ENCODE measurements at regions not wholly inside any gene's neighbourhood (a gene's known extent, or its start where the extent isn't known, plus 50 kb on each side); places are given as distances from the start of the nearest gene placed in this dataset.
A peak's percentile ranks its signal among the peaks of the same experiment; 100 is the strongest.
"Not testable (repeated sequence)": the region's sequence is repeated elsewhere in the genome, so short reads cannot be mapped to it uniquely, and the experiment has no call there.

GRCh38 chr3:177263615-177264368, 66.5 kb upstream of the TBL1XR1 start:
- H3K27ac Mint-ChIP-seq (ENCODE audit: unreplicated experiment): peak overlapping the region; percentile 83
- no peaks in the 10 kb centered on the region for H3K27me3 Mint-ChIP-seq (ENCODE audit: insufficient read depth, unreplicated experiment)
- peaks cover 18% of the 10 kb centered on the region for H3K4me1 Mint-ChIP-seq (ENCODE audit: low read depth, unreplicated experiment)
- Histone ChIP-seq H3K27me3 (replicated peaks; ENCODE audit: control insufficient read depth, insufficient read depth, low read length) (no peaks in the 10 kb centered on the region), H3K36me3 (ENCODE audit: control insufficient read depth, insufficient read depth, low read length) (no peaks in the 10 kb centered on the region), H3K9me3 (no peaks in the 10 kb centered on the region), H3K4me3 (ENCODE audit: low read depth, low read length) (no peak overlapping the region), H3K4me1 (peaks cover 6% of the 10 kb centered on the region; the same call in 1 of the 2 replicates)
- DNase-seq: no peak
- POLR2A ChIA-PET: interaction anchor here (0.6 kb wide), 1 partner anchor 37 kb away, joined by 3 read pairs; no protein-coding TSS in a partner anchor
- no TSS peak for BruUV-seq (replicated peaks)
- intact Hi-C loops (cut with micrococcal nuclease; ENCODE audit: unreplicated experiment): loop anchor here (5.0 kb wide), 1 partner anchor 344 kb away; no protein-coding TSS in a partner anchor
- H3K36me3 Mint-ChIP-seq (ENCODE audit: insufficient read depth, unreplicated experiment): no peaks in the 10 kb centered on the region
- H3K4me3 Mint-ChIP-seq (ENCODE audit: unreplicated experiment): no peak overlapping the region
- no peaks in the 10 kb centered on the region for H3K9me3 Mint-ChIP-seq (ENCODE audit: unreplicated experiment)
- CTCF ChIA-PET: no interaction called here
- TF ChIP-seq CTCF (IDR thresholded peaks at IDR 0.05; ENCODE audit: insufficient read depth in 1 of 2, low read depth in 1 of 2, low read length in 1 of 2, severe bottlenecking in 1 of 2, unreplicated experiment in 1 of 2): no peak

- H3K36me3 ChIP-seq (ENCODE audit: control insufficient read depth, insufficient read depth, low read length); H3K4me3 Mint-ChIP-seq (ENCODE audit: unreplicated experiment); H3K4me3 ChIP-seq (ENCODE audit: low read depth, low read length); H3K36me3 Mint-ChIP-seq (ENCODE audit: insufficient read depth, unreplicated experiment); H3K27me3 ChIP-seq (replicated peaks; ENCODE audit: control insufficient read depth, insufficient read depth, low read length); intact Hi-C loops (cut with micrococcal nuclease; ENCODE audit: unreplicated experiment); H3K27me3 Mint-ChIP-seq (ENCODE audit: insufficient read depth, unreplicated experiment); CTCF ChIA-PET; DNase-seq; H3K9me3 ChIP-seq; H3K9me3 Mint-ChIP-seq (ENCODE audit: unreplicated experiment); H3K27ac Mint-ChIP-seq (ENCODE audit: unreplicated experiment); H3K4me1 ChIP-seq; POLR2A ChIA-PET; BruUV-seq (replicated peaks); H3K4me1 Mint-ChIP-seq (ENCODE audit: low read depth, unreplicated experiment): not testable (repeated sequence)
These were observed 74.7 kb upstream of the TBL1XR1 start for GRCh38 chr3:177271811-177272501.

GRCh38 chr3:177278016-177278415, 80.7 kb upstream of the TBL1XR1 start:
- Histone ChIP-seq H3K4me3 (ENCODE audit: low read depth, low read length) (no peak overlapping the region), H3K4me1 (peaks cover 40% of the 10 kb centered on the region), H3K27me3 (replicated peaks; ENCODE audit: control insufficient read depth, insufficient read depth, low read length) (no peaks in the 10 kb centered on the region), H3K36me3 (ENCODE audit: control insufficient read depth, insufficient read depth, low read length) (no peaks in the 10 kb centered on the region), H3K9me3 (no peaks in the 10 kb centered on the region)
- peaks cover 13% of the 10 kb centered on the region for H3K4me1 Mint-ChIP-seq (ENCODE audit: low read depth, unreplicated experiment)
- H3K27ac Mint-ChIP-seq (ENCODE audit: unreplicated experiment): no peak overlapping the region
- intact Hi-C loops (cut with micrococcal nuclease; ENCODE audit: unreplicated experiment): no loop called here
- H3K36me3 Mint-ChIP-seq (ENCODE audit: insufficient read depth, unreplicated experiment): no peaks in the 10 kb centered on the region
- TF ChIP-seq CTCF (IDR thresholded peaks at IDR 0.05; ENCODE audit: insufficient read depth in 1 of 2, low read depth in 1 of 2, low read length in 1 of 2, severe bottlenecking in 1 of 2, unreplicated experiment in 1 of 2): no peak
- ChIA-PET CTCF (no interaction called here), POLR2A (no interaction called here)
- BruUV-seq (replicated peaks): no TSS peak
- H3K4me3 Mint-ChIP-seq (ENCODE audit: unreplicated experiment): no peak overlapping the region
- no peak for DNase-seq
- H3K9me3 Mint-ChIP-seq (ENCODE audit: unreplicated experiment): no peaks in the 10 kb centered on the region
- no peaks in the 10 kb centered on the region for H3K27me3 Mint-ChIP-seq (ENCODE audit: insufficient read depth, unreplicated experiment)

All from Caco-2 (cell line).